HCT116 (cell line): ENCODE measurements at regions not wholly inside any gene's neighbourhood (a gene's known extent, or its start where the extent isn't known, plus 50 kb on each side); places are given as distances from the start of the nearest gene placed in this dataset.

ENCODE experiments used
- ATAC-seq: fragments of 200-7000 bp; cut with Tn5 transposase; 2 replicates; pipeline ENCODE4 v1.9.1; 2020; ENCODE audit warnings: mild to moderate bottlenecking, moderate library complexity
- BruUV-seq: library from RNA; stranded (reverse); fragments of 400-500 nt; replicated peaks from 2 replicates; lab custom pipeline; 2021; lab: Mats Ljungman, UMichigan
- CTCF ChIA-PET: fragments of 300-600 bp; sonication (Branson Sonifier 250); formaldehyde crosslinking; loops from one replicate; lab custom pipeline; 2021; ENCODE audit warnings: antibody characterized with exemption; lab: Charles Lee
- POLR2A ChIA-PET: fragments of 300-600, 350-600 bp; sonication (Branson Sonifier 250); formaldehyde crosslinking; loops from one replicate; lab custom pipeline; 2021; ENCODE audit warnings: antibody characterized with exemption; lab: Charles Lee
- RAD21 ChIA-PET, 2 experiments: fragments of 300-600 bp; sonication (Branson Sonifier 250); formaldehyde crosslinking; loops; one replicate each; lab custom pipeline; 2023; ENCODE audit warnings: low total read pairs in 2 of 2; ENCODE audit not compliant: uncharacterized antibody in 2 of 2, unreplicated experiment in 2 of 2, low non-redundant PET in 1 of 2; lab: Charles Lee
- DNase-seq: peaks from one replicate; pipeline ENCODE4 v3.0.0-alpha.2; 2010; ENCODE audit warnings: low read depth, low spot score
- H2AFZ ChIP-seq: fragments of 200-600 bp; shearing (Covaris generic), sonication (generic); 2 replicates; pipeline ENCODE4 v1.6.1; 2017; ENCODE audit warnings: low read depth, mixed run types, mixed read lengths, antibody characterized with exemption, low read length; ENCODE audit not compliant: poor library complexity, severe bottlenecking
- H3K27ac ChIP-seq: 2 replicates; pipeline ENCODE4 v1.5.1; 2012; ENCODE audit warnings: low read depth, low read length
- H3K27me3 ChIP-seq: fragments of 200-600 bp; sonication (generic); 2 replicates; pipeline ENCODE4 v1.6.1; 2016; ENCODE audit warnings: mixed run types, low read length, mixed read lengths; ENCODE audit not compliant: insufficient read depth
- H3K36me3 ChIP-seq, 2 experiments: fragments of 200-500 bp in 1 of 2; fragments of 200-600 bp in 1 of 2; sonication (Bioruptor generic) in 1 of 2; sonication (generic) in 1 of 2; 2 replicates each; pipeline versions ENCODE4 v1.5.1 to v1.6.1; 2014 to 2016; ENCODE audit warnings: low read length in 2 of 2, inconsistent platforms in 1 of 2, mixed read lengths in 1 of 2, mixed run types in 1 of 2; ENCODE audit not compliant: insufficient read depth in 2 of 2, control insufficient read depth in 1 of 2
- H3K4me1 ChIP-seq, 2 experiments: fragments of 200-600 bp in 1 of 2; sonication (generic) in 1 of 2; 2 replicates each; pipeline versions ENCODE4 v1.5.1 to v1.6.1; 2012 to 2017; ENCODE audit warnings: low read length in 2 of 2, inconsistent platforms in 1 of 2, mild to moderate bottlenecking in 1 of 2, mixed read lengths in 1 of 2, mixed run types in 1 of 2, moderate library complexity in 1 of 2; ENCODE audit not compliant: insufficient read depth in 2 of 2, control insufficient read depth in 1 of 2
- H3K4me2 ChIP-seq: fragments of 200-600 bp; sonication (generic); 2 replicates; pipeline ENCODE4 v1.6.1; 2017; ENCODE audit warnings: mixed run types, low read length, mixed read lengths
- H3K4me3 ChIP-seq, 2 experiments: fragments of 200-600 bp in 1 of 2; sonication (generic) in 1 of 2; replicated peaks in 1 of 2; 2 replicates each; pipeline ENCODE4 v1.5.1; 2011 to 2016; ENCODE audit warnings: low read length in 2 of 2, control low read depth in 1 of 2, low read depth in 1 of 2, mild to moderate bottlenecking in 1 of 2, mixed read lengths in 1 of 2, mixed run types in 1 of 2
- H3K79me2 ChIP-seq: fragments of 200-600 bp; sonication (generic); 2 replicates; pipeline ENCODE4 v1.6.1; 2017; ENCODE audit warnings: mild to moderate bottlenecking, mixed run types, low read length, moderate library complexity, mixed read lengths; ENCODE audit not compliant: insufficient read depth
- H3K9ac ChIP-seq: fragments of 200-600 bp; sonication (generic); 2 replicates; pipeline ENCODE4 v1.6.1; 2016; ENCODE audit warnings: low read length, mixed read lengths
- H3K9me2 ChIP-seq: fragments of 200-600 bp; sonication (generic), shearing (Covaris generic); 2 replicates; pipeline ENCODE4 v1.6.1; 2017; ENCODE audit warnings: mixed run types, mild to moderate bottlenecking, moderate library complexity; ENCODE audit not compliant: insufficient read depth
- H3K9me3 ChIP-seq, 2 experiments: fragments of 200-500 bp in 1 of 2; fragments of 200-600 bp in 1 of 2; sonication (Bioruptor generic) in 1 of 2; sonication (generic) in 1 of 2; 2 replicates each; pipeline ENCODE4 v1.6.1; 2014 to 2017; ENCODE audit warnings: low read length in 2 of 2, mixed read lengths in 2 of 2, inconsistent platforms in 1 of 2, low read depth in 1 of 2, mild to moderate bottlenecking in 1 of 2, mixed run types in 1 of 2, moderate library complexity in 1 of 2; ENCODE audit not compliant: control insufficient read depth in 1 of 2, insufficient read depth in 1 of 2
- H4K20me1 ChIP-seq: fragments of 200-600 bp; sonication (generic), shearing (Covaris generic); 2 replicates; pipeline ENCODE4 v1.6.1; 2017; ENCODE audit warnings: mixed run types, mild to moderate bottlenecking, moderate library complexity; ENCODE audit not compliant: insufficient read depth
- ATF3 ChIP-seq: IDR thresholded peaks from 2 replicates; pipeline ENCODE4 v1.6.1; 2012
- CEBPB ChIP-seq: IDR thresholded peaks from 2 replicates; pipeline ENCODE4 v1.6.1; 2012; ENCODE audit warnings: low read depth
- EZH2phosphoT487 ChIP-seq: fragments of 200-600 bp; IDR thresholded peaks from 2 replicates; pipeline ENCODE4 v1.6.1; 2018; ENCODE audit warnings: antibody characterized with exemption, borderline replicate concordance
- FOSL1 ChIP-seq: IDR thresholded peaks from 2 replicates; pipeline ENCODE4 v1.6.1; 2012; ENCODE audit warnings: low read depth
- JUND ChIP-seq: IDR thresholded peaks from 2 replicates; pipeline ENCODE4 v1.6.1; 2012
- MAX ChIP-seq: IDR thresholded peaks from 2 replicates; pipeline ENCODE4 v1.6.1; 2012
- POLR2A ChIP-seq: IDR thresholded peaks from 2 replicates; pipeline ENCODE4 v1.7.0; 2011; ENCODE audit warnings: borderline replicate concordance; ENCODE audit not compliant: insufficient read depth, insufficient read length; ENCODE audit errors: extremely low read depth
- RAD21 ChIP-seq: IDR thresholded peaks from 2 replicates; pipeline ENCODE4 v1.6.1; 2012; ENCODE audit warnings: low read depth, mild to moderate bottlenecking
- REST ChIP-seq: IDR thresholded peaks from 2 replicates; pipeline ENCODE4 v1.6.1; 2012; ENCODE audit warnings: low read depth
- SIN3A ChIP-seq: IDR thresholded peaks from 2 replicates; pipeline ENCODE4 v1.6.1; 2012; ENCODE audit warnings: low read depth
- SP1 ChIP-seq: IDR thresholded peaks from 2 replicates; pipeline ENCODE4 v1.6.1; 2012; ENCODE audit warnings: low read depth
- TCF7L2 ChIP-seq: IDR thresholded peaks from 2 replicates; pipeline ENCODE4 v1.7.0; 2011; ENCODE audit warnings: borderline replicate concordance, inconsistent platforms; ENCODE audit not compliant: insufficient read depth, insufficient read length; ENCODE audit errors: extremely low read depth
- YY1 ChIP-seq: IDR thresholded peaks from 2 replicates; pipeline ENCODE4 v1.6.1; 2011; ENCODE audit warnings: low read length, low read depth, moderate library complexity, mild to moderate bottlenecking; ENCODE audit not compliant: insufficient replicate concordance; ENCODE audit errors: extremely low read depth
- ZFX ChIP-seq: fragments of 450-650 bp; IDR thresholded peaks from 2 replicates; pipeline ENCODE4 v1.6.1; 2017
- intact Hi-C: fragments of 100-400 bp; cut with micrococcal nuclease; formaldehyde crosslinking; loops from 2 replicates; pipeline ENCODE4 v1.10.0; 2022

GRCh38 chr4:110975338-110975737, 352.5 kb upstream of the PITX2 start:
- no peak overlapping the region for H3K4me3 ChIP-seq
- H3K9me2 ChIP-seq: no peaks in the 10 kb centered on the region
- H3K27ac ChIP-seq: no peak overlapping the region
- H3K9ac ChIP-seq: no peak overlapping the region
- no peak overlapping the region for H2AFZ ChIP-seq
- ChIA-PET POLR2A (no interaction called here), RAD21 (no interaction called here), CTCF (no interaction called here)
- no peak for ATAC-seq
- no peak for DNase-seq
- no TSS peak for BruUV-seq
- peaks cover 0 to 3% of the 10 kb centered on the region in 2 experiments; a peak in 1 of 4 replicates for H3K4me1 ChIP-seq
- no peaks in the 10 kb centered on the region for H3K9me3 ChIP-seq
- no peaks in the 10 kb centered on the region for H3K79me2 ChIP-seq
- H3K27me3 ChIP-seq: no peaks in the 10 kb centered on the region
- H3K36me3 ChIP-seq: no peaks in the 10 kb centered on the region
- H4K20me1 ChIP-seq: no peaks in the 10 kb centered on the region
- intact Hi-C loops: no loop called here
- TF ChIP-seq SP1 (no peak), TCF7L2 (no peak), REST (no peak), FOSL1 (no peak), POLR2A (no peak), RAD21 (no peak)
- no peak overlapping the region for H3K4me2 ChIP-seq

GRCh38 chr4:110977554-110977953, 354.7 kb upstream of the PITX2 start:
- no peaks in the 10 kb centered on the region for H3K36me3 ChIP-seq
- no peaks in the 10 kb centered on the region for H4K20me1 ChIP-seq
- intact Hi-C loops: no loop called here
- CTCF ChIA-PET: no interaction called here
- no TSS peak for BruUV-seq
- DNase-seq: no peak
- no peak overlapping the region for H3K9ac ChIP-seq
- RAD21 ChIA-PET: no interaction called here
- H3K79me2 ChIP-seq: no peaks in the 10 kb centered on the region
- TF ChIP-seq POLR2A (no peak), FOSL1 (no peak), JUND (no peak), EZH2phosphoT487 (no peak), CEBPB (no peak), MAX (no peak), ZFX (no peak), ATF3 (no peak), YY1 (no peak), SIN3A (no peak), REST (no peak)
- TF ChIP-seq, all 23 proteins: peak for 0
- Histone ChIP-seq H3K27ac (no peak overlapping the region), H3K4me1 (no peaks in the 10 kb centered on the region), H3K9me3 (no peaks in the 10 kb centered on the region), H3K27me3 (no peaks in the 10 kb centered on the region), H3K4me3 (no peak overlapping the region), H3K9me2 (no peaks in the 10 kb centered on the region), H2AFZ (no peak overlapping the region), H3K4me2 (no peak overlapping the region)
- POLR2A ChIA-PET: no interaction called here
- no peak for ATAC-seq
